Jurkat, Clone E6-1 (cell line): ENCODE measurements at regions not wholly inside any gene's neighbourhood (a gene's known extent, or its start where the extent isn't known, plus 50 kb on each side); places are given as distances from the start of the nearest gene placed in this dataset.

ENCODE experiments used
- DNase-seq: peaks from one replicate; pipeline ENCODE4 v3.0.0-alpha.2; 2011; ENCODE audit warnings: low read depth, low spot score
- H3K4me3 ChIP-seq: 2 replicates; pipeline ENCODE4 v1.5.1; 2011; ENCODE audit warnings: mild to moderate bottlenecking, low read length, control low read depth, moderate library complexity

DNA sequence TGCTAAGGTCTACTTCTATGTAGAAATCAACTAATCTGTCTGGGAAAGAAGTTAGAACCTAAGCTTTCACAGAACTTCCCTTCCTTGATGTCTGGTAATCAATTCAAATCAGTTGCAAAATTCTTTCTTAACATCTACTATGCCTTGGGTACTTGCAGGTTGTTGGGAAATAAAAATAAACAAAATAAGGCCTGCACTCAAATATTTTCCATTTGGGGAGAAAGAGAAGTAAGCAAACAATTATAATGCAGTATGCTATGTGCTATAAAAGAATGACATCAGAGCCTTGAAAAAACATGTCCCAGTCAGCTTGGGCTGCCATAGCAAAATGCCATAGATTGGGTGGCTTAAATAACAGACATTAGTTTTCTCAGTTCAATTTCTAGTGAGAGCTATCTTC is 425.9 kb upstream of the DCN start:
- no peak overlapping the region for H3K4me3 ChIP-seq
- no peak for DNase-seq

- H3K4me3 ChIP-seq, result no peak overlapping the region
- DNase-seq, result no peak
Measured at GRCh38 chr12:91606662-91607377, 424.2 kb upstream of the DCN start.

GRCh38 chr12:91604897-91605296 is 422.3 kb upstream of the DCN start:
- no peak overlapping the region for H3K4me3 ChIP-seq
- DNase-seq, result no peak

DNA sequence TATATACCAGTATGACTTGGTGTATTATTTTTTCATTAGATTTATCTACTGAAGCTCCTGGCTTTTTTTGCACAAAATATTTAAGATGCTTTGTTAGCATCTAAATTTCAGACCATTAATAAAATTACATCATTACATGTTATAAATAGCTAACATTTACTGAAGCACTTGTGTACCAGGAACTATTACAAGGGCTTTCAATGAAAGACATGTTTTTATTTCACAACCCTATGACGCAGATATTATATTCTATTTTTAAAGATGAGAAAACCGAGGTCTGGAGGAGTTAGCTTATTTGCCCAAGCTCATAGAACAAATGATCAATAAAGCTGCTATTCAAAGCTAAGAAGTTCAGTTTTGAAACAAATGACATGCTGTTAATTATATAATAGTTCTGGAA is 420.4 kb upstream of the DCN start:
- DNase-seq, result no peak
- no peak overlapping the region for H3K4me3 ChIP-seq

DNA sequence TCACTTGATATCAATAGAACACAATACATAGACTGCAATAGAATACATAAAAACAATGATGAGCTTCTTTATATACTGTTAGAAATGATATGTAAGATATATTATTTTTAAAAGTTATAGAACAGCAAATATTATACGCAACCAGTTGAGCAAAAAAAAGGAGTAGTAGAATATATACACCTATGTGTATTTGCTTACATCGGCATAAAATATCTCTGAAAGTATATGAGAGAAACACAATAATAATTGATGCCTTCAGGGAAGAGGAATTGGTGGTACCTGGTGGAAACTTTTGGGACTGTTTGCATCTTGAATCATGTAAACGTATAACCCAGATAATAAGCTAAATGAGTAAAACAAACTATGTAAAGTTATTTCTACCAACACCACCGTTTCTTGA is 418.4 kb upstream of the DCN start:
- H3K4me3 ChIP-seq, result no peak overlapping the region
- DNase-seq, result no peak

DNA sequence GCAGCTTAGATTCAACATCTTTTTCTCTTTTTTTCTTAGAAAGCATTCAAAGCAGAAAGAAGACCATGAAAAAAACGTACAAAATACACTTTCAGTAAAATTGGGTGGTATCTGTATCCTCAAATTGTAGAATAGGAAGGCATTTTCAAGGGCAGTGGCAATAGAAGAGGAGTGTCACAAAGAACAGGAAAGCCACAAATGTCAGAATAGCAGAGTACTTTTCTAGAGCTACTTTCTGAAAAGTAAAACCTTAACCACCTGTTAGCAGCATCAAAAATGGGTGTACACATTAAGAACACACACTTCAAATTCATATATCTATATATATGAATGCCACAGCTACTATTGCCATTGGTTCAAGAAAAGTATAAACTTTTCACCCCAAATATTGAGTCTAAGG is 412.1 kb upstream of the DCN start:
- H3K4me3 ChIP-seq, result no peak overlapping the region
- DNase-seq, result peak; percentile 5

GRCh38 chr12:91591639-91591987 is 409.0 kb upstream of the DCN start:
- DNase-seq, result no peak
- no peak overlapping the region for H3K4me3 ChIP-seq

DNA sequence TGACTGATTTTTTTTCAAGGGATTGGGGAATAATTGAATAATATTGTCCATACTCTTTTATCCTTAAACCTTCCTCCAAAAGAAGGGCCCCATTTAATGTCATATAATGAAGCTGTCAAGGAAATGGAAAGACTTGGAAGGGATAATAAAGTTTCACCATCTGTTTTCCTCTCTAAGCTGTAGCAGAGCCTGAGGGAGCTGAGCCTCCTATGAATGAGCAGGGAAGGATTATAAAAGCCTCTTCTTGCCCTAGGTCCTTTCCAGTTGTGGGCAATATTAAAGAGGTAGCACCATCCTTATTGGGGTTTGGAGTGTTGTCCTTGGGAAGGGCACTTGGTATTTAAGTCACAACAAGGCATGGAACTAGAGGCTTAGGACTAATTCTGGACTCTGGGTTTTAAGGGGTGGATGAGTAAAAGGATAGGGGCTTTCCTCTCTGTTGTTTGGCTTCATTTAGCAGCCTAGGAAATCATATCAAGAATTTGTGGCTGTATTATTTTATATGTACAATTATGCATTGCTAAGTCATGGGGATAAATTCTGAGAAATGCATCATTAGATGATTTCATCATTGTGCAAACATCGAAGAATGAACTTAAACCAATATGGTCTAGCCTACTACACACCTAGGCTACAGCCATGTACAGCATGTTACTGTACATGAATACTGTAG is 408.5 kb upstream of the DCN start:
- DNase-seq, result no peak
- H3K4me3 ChIP-seq, result no peak overlapping the region

DNA sequence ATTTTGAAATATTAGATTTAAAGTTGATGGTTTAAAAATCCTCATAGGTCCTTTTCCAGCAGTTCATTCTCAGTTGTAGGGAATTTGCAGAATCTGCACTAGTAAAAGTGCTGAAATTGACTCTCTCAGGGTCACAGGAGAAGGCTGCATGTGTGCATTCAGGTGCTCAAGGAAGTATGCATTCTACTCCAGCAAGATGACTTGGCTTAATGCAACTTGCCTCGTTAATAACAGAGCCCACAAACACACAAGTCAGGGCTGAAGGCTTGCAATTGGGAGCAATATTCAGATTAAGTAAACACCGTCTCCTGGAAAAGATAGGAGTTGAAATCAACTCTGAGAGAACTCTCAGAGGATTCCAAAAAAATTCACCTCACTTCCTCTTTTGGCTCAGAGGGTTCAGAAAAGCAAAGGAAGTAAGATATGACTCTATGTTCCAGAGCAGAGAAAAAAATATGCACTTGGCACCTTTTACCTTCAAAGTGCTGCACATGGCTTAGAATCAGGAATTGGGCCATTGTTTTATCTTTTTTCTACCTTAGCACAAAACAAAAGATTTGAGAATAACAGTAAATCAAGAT is 406.3 kb upstream of the DCN start:
- no peak overlapping the region for H3K4me3 ChIP-seq
- no peak for DNase-seq

DNA sequence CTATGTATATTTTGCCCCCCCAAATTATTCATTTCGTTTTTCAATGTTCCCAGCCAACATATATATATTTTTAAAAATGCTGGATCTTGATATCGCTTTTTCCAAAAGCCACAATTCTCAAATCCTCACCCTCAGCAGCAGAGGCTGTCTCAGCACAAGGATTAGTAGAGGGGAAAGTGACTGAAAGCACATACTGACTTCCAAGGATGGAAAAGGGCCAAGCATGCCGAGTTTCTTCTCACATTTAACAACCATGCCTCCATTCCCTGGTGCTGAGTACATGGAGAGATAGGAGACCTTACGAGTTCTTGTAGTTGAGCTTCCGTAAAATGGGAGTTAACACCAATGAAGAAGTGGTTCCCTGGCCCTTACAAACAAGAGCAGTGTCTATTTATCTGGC is 403.4 kb upstream of the DCN start:
- H3K4me3 ChIP-seq, result no peak overlapping the region
- no peak for DNase-seq

DNA sequence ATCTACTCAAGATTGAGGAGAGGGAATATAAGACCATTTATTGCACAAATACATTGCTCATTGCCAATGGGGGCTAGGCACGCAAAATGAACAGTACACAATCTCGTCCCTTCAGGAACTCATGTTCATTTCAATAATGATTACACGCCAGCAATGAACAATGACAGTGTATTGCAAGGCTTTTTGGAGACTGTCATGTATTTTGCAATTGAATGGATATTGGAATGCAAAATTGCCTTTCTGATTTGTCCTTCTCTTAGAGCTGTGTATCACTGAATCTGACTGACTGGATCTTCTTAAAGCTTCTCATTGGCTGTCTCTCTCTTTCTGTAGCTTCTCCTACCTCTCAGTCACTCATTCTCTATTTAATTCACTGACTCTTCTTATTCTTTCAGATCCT is 400.2 kb upstream of the DCN start:
- no peak overlapping the region for H3K4me3 ChIP-seq
- DNase-seq, result no peak

GRCh38 chr12:91579516-91580263 is 397.1 kb upstream of the DCN start:
- H3K4me3 ChIP-seq, result no peak overlapping the region
- no peak for DNase-seq

DNA sequence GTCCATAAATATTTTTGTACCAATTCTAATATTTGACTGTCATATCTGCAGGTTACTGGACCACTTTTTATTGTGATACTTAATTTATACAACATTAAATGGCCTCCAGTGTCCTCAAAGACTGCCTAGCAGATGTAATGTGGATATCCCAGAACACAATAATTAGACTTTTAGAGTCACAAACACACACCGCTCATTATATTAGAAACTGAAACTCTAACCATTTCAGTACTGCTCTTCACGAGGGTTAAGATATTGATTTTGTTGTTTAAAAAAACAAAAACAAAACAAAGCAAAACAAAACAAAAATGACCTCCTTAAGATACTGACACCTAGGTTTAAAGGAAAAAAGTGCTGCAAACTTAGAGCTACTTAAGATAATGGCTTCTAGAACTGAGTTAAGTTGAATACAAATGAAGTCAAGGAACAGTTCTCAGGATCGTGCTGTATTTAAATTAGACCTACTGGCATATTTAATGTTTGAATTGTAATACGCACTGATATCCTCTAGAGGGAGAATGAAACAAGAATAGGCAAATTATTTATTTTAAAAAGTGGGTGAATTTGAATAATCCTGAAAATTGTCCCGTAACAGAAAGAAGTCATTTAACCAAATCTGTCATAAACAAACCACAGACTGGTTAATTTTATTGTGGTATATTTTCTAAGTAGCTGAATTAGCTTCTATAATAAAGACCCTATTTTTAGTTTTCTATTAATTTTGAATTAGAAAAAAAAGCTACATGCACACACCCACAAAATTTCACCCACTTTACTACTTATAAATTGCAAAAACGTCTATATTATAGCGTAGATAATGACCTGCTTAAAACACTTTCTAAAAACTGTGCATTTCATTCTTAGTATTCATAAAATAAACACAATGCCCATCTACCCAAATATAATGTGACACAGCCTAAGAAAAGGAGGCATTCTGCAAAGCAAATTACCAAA is 395.2 kb upstream of the DCN start:
- H3K4me3 ChIP-seq, result no peak overlapping the region
- DNase-seq, result peak; percentile 20

- H3K4me3 ChIP-seq, result no peak overlapping the region
- no peak for DNase-seq
Measured at GRCh38 chr12:91576432-91576831, 393.8 kb upstream of the DCN start.

- no peak for DNase-seq
- no peak overlapping the region for H3K4me3 ChIP-seq
Measured at GRCh38 chr12:91575630-91576029, 393.0 kb upstream of the DCN start.

GRCh38 chr12:91574975-91575374 is 392.4 kb upstream of the DCN start:
- H3K4me3 ChIP-seq, result no peak overlapping the region
- DNase-seq, result no peak

- no peak overlapping the region for H3K4me3 ChIP-seq
- no peak for DNase-seq
Measured at GRCh38 chr12:91574391-91574790, 391.8 kb upstream of the DCN start.

- no peak overlapping the region for H3K4me3 ChIP-seq
- no peak for DNase-seq
Measured at GRCh38 chr12:91572869-91573268, 390.3 kb upstream of the DCN start.

GRCh38 chr12:91567100-91567485 is 384.5 kb upstream of the DCN start:
- no peak overlapping the region for H3K4me3 ChIP-seq
- DNase-seq, result no peak
